HuH-7.5 (cell line): ENCODE measurements at regions not wholly inside any gene's neighbourhood (a gene's known extent, or its start where the extent isn't known, plus 50 kb on each side); places are given as distances from the start of the nearest gene placed in this dataset.
"Not testable (repeated sequence)": the region's sequence is repeated elsewhere in the genome, so short reads cannot be mapped to it uniquely, and the experiment has no call there.

Experiments used
- DNase-seq: peaks from one replicate; pipeline ENCODE4 v3.0.0; 2011; ENCODE audit warnings: low spot score

GRCh38 chr6:50467931-50468330 is 245.4 kb upstream of the TFAP2D start:
- no peak for DNase-seq

- DNase-seq: no peak
These were observed 242.3 kb upstream of the TFAP2D start for GRCh38 chr6:50471041-50471440.

- no peak for DNase-seq
These were observed 203.0 kb upstream of the TFAP2D start for GRCh38 chr6:50510361-50510760.

GRCh38 chr6:50520326-50521266 is 192.7 kb upstream of the TFAP2D start:
- DNase-seq: no peak

DNA sequence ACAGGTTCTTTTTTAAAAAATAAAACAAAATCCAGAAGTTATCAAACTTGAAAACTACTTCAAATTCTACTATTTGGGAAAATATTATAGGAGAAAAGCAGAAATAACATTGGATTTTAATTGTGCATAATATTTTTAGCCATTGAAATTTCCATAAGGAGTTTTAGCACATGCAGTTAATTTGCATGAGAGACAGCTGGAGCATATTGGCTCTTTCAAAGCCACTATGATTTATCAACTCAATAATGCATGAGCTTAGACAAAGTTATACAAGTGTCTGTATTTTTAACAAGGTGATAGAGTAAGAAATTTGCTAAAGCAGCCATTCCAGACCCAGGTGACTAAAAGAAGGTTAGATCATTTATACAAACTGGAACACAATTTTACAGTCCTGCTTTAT is 189.0 kb upstream of the TFAP2D start:
- DNase-seq: no peak

GRCh38 chr6:50527985-50528384 is 185.3 kb upstream of the TFAP2D start:
- DNase-seq: no peak

DNA sequence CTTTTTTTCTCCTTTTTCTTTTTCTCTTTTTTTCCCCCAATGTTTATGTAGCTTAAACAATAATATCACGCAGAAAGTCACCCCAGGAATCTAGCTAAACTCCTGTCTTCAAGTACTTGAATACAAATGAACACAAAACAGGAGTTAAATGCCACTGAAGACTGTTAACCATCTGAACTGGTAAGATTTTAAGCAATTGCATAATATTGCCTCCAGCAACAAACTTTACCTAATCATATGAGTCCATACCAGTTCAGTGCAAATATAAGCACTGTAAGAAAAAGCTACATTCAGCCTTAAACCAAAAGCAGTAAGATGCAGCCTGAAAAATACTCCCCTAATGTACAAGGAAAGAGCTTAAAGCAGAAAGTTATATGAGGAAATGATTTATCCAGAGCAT is 173.9 kb upstream of the TFAP2D start:
- no peak for DNase-seq

DNA sequence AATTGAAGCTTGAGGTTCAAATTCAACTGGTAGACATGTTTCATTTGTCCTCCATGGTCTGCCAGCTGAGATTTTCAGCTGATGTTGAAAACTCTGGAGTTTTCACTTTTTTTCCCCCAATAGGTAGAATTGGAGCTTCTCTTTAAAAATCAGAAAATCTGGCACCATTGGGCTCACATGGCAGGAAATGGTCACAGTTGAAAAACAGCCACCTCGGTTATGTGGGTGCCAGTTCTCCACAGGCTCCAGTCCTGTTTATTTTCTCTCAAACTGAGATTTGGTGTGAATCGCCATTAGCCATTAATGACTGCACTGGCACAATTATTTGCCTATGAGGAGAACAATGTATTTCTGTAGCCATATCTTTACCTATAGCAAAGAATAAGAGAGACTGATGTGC is 171.4 kb upstream of the TFAP2D start:
- DNase-seq: no peak

DNA sequence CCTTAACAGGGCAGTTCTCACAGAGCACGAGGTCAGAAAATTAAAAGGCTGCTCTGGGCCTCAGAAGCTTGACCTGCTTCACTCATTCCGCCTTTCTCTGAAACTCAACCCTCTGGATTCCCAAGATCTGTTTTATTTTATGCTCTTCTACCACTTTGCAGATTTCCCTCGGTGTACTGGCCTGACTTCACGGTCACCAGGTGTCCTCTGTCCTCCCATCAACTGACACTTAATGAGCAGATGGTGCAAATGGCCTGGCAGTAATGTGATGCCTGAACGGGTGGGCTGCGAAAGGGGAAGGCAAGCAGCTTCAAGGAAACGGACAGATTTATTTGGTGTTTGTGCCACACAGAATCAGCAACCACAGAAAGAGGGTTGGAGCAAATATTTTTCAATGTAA is 169.7 kb upstream of the TFAP2D start:
- no peak for DNase-seq

- DNase-seq: no peak
These were observed 164.3 kb upstream of the TFAP2D start for GRCh38 chr6:50549026-50549425.

DNA sequence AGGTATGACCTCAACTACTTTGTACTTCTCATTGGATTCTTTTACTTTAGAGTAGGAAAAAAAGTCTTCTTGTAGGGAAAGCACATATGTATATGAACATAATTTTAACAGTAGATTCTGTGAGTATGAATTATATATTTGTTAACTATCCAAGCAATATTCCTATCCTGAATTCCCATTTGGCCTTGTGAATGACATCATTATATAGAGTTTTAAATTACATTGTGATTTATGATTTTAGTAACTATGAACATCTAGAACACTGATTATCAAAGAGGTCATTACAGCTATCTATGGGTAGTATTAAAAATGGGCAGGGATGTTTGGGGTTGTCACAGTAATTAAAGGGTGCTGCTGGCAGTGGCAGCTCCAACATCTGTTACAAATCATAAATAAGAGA is 163.9 kb upstream of the TFAP2D start:
- DNase-seq: no peak

GRCh38 chr6:50555982-50556381 is 157.3 kb upstream of the TFAP2D start:
- no peak for DNase-seq

DNA sequence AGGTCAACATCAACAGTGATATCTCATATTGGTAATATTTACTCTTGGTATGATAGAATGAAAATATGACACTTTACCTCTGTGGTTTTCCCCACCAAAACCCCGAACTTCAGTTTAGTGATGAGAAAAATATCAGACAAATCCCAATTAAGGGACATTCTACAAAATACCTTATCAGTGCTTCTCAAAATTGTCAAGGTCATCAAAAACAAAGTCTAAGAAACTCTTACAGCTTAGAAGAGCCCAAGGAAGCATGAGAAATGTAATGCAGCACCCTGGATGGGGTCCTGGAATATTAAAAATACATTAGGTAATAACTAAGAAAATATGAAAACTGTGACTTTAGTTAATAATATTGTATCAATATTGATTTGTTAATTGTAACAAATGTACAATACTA is 148.3 kb upstream of the TFAP2D start:
- DNase-seq: no peak

DNA sequence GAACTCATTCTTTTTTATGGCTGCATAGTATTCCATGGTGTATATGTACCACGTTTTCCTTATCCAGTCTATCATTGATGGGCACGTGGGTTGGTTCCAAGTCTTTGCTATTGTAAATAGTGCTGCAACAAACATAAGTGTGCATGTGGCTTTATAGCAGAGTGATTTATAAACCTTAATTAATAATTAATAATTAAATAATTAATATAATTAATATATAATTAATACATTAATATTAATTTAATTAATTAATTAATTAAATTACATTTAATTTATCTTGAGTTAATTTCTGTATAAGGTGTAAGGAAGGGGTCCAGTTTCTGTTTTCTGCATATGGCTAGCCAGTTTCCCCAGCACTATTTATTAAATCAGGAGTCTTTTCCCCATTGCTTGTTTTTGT is 142.1 kb upstream of the TFAP2D start:
- DNase-seq: not testable (repeated sequence)

- DNase-seq: no peak
These were observed 127.6 kb upstream of the TFAP2D start for GRCh38 chr6:50585441-50586330.

DNA sequence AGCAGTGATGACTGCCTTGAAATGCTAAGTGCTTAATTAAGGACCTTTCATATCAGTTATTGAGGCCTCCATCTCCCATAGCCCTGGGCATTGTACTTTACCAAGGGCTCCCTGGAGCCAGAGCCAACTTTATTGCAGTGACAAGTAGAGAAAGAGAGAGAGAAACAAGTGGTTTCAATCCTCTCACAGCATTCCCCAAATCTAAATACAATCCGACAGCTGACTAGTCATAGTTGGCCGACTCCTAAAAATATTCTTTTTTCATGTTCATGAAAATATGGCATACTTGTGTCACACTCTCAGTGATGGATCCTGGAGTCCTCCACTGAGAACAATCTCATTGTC is 127.0 kb upstream of the TFAP2D start:
- no peak for DNase-seq

DNA sequence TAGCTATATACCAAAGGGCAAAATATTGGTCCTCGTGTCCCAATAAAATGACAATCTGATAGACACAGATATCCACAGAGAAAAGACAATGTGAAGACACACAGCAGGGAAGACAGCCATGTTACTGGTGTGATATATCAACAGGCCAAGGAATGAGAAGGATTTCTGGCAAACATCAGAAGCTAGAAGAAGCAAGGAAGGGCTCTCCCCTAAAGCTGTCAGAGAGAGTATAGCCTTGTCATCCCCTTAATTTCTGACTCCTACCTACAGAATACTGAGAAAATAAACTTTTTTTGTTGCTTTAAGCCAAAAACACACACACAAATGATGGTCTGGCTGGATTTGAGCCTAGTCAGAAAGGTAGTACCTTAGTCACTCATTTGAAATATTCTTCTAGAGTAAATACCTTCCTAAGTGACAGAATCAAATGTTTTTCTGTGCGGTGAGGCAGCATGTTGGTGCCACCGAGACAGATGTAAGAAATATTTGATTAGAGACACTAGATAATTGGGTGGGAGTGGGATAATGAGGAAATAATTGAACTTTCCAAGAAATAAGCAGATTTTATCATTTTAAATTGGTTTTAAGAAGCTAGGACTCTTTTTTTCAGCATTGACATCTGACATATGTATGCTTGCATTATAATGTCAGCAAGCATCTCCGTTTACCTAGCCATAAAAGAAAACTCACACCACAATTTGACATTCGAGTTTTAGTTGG is 123.4 kb upstream of the TFAP2D start:
- no peak for DNase-seq

DNA sequence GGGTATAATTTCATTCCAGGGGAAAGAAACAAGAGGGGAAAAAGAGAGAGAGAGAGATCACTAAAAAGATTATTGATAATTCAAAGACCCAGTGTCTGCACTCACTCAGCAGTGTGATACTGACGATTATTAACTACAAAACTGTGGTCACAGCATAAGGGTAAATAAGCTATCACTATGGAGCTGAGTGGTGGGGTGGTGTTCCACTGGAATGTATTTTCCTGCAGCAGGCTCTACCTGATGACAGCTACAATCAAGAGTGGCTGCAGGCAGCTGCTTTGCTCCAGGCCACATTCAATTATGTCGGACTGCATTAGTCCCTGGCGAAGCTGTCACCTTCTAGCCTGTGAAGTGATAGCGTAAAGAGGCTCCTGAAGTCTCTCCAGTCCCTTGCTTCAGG is 122.2 kb upstream of the TFAP2D start:
- DNase-seq: no peak

GRCh38 chr6:50600280-50600679 is 113.0 kb upstream of the TFAP2D start:
- no peak for DNase-seq

- DNase-seq: no peak
These were observed 111.0 kb upstream of the TFAP2D start for GRCh38 chr6:50602292-50602691.

- no peak for DNase-seq
These were observed 104.9 kb upstream of the TFAP2D start for GRCh38 chr6:50608421-50608820.

DNA sequence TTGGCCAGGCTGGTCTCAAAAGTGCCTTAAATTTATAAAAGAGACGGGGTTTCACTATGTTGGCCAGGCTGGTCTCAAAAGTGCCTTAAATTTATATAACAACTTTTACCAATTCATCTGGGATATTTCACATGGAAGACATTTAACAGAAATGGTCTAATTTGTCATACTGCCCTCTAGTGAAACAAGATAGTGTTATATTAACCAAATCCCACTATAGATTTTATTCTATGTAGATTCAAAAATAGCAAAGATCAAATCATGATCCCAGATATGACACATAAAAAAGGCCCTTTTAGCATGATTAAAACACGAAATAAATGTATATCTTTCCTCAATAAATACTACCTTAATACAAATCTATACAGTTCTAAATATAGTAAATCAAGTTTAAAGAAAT is 102.8 kb upstream of the TFAP2D start:
- no peak for DNase-seq

GRCh38 chr6:50635429-50635828 is 77.9 kb upstream of the TFAP2D start:
- DNase-seq: no peak
